HG03139 (cell line): ENCODE measurements at regions not wholly inside any gene's neighbourhood (a gene's known extent, or its start where the extent isn't known, plus 50 kb on each side); places are given as distances from the start of the nearest gene placed in this dataset.
"Not testable (repeated sequence)": the region's sequence is repeated elsewhere in the genome, so short reads cannot be mapped to it uniquely, and the experiment has no call there.

Source experiments
- ATAC-seq: cut with Tn5 transposase; IDR thresholded peaks from one replicate; pipeline ENCODE4 v1.9.1; 2021; ENCODE audit not compliant: unreplicated experiment

- ATAC-seq = no peak
These were observed 79.4 kb upstream of the NREP start for GRCh38 chr5:111836426-111836825.

GRCh38 chr5:111834926-111835599, 78.1 kb upstream of the NREP start:
- ATAC-seq = no peak

GRCh38 chr5:111830333-111830732, 73.3 kb upstream of the NREP start:
- ATAC-seq = no peak

DNA sequence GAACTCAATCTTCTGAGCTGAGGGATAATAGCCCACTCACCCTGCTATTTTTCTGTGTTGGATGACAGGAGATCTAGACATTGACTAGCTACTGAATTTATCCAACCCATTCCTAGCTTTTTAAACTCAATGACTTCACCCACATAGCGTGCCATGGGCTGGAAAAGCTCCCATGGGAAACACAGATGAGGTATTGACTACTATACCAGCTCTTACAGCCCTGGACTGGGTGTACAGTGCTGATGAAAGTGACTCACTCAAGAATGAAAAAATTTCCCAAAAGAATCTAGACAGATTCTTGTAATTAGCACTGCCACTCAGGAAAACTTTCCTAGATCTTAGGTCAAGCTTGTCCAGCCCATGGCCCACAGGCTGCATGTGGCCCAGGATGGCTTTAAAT, 72.7 kb upstream of the NREP start:
- no peak for ATAC-seq

DNA sequence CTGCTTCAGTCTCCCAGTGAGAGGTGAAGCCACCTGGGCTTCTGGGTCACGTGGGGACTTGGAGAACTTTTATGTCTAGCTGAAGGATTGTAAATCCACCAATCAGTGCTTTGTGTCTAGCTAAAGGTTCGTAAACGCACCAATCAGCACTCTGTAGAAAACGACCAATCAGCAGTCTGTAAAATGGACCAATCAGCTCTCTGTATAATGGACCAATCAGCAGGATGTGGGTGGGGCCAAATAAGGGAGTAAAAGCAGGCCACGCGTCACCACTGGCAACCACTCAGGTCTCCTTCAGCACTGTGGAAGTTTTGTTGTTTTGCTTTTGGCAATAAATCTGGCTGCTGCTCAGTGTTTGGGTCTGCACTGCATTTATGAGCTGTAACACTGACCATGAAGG, 69.1 kb upstream of the NREP start:
- no peak for ATAC-seq

DNA sequence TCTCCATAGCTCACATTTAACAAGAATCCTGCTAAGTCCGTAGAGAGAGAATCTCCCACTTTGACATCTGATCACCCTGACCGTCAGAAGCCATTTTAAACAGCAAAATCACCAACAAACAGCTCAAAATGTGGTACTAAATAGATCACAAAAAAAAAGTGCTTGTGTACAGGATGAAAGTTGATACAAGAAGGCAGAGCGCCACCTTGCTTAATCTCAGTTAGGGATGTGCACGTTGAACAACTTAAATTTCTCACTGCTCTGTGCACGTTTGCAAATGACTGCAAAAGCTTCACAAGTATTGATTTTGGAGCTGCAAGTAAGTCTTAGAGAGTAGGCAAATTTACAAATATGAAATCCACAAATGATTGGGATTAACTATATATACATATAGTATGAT, 63.1 kb upstream of the NREP start:
- no peak for ATAC-seq

GRCh38 chr5:111819028-111819427, 62.0 kb upstream of the NREP start:
- ATAC-seq = not testable (repeated sequence)

DNA sequence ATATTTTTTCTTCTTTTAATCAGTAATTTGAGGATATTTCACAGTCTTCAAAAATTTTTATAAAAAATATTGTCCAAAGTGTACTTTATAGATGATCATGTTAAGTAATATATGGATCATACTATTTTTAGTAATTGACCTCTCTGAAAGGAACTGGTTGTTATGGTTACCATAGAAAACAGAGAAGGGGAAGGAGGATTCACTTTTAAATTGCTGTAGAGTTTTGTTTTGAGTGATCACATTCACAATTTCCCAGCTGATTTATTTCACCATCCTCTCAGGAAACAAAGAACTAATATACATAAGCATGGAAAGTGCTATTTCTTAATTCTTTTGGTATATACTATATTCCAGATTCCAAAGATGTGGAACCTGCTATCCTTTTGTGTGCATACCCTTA, 56.5 kb upstream of the NREP start:
- no peak for ATAC-seq

DNA sequence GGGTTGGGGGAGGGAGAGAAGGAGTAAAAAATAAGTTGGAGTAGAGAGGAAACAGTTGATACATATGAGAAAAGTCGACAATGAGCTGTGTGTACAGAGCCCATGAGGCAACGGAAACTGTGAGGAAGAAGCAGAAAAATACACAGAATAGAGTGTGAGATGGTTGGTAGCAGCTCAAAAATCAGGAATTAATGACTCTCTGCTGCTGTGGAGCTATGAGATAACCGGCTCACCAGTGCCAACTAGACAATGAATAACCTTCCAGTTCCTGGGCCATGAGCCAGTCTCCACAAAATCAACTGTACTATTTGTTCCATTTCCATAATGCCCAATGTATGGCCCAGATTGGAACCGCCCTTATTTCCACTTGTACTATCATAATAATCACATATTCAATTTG, 53.1 kb upstream of the NREP start:
- no peak for ATAC-seq
